Prostate gland (tissue), 2 donors: ENCODE measurements at regions not wholly inside any gene's neighbourhood (a gene's known extent, or its start where the extent isn't known, plus 50 kb on each side); places are given as distances from the start of the nearest gene placed in this dataset.

Source experiments
- POLR2A ChIP-seq: fragments of 450-650 bp; IDR thresholded peaks from one replicate; pipeline ENCODE4 v1.6.1; 2016; ENCODE audit warnings: antibody characterized with exemption, mild to moderate bottlenecking
- POLR2AphosphoS5 ChIP-seq: sonication (generic); formaldehyde crosslinking; IDR thresholded peaks from one replicate; pipeline ENCODE4 v1.6.1; 2017; ENCODE audit warnings: antibody characterized with exemption
- TF ChIP-seq, protein P1 (sequence below), 4 experiments: fragments of 200-600 bp in 2 of 4; fragments of 450-650 bp in 2 of 4; sonication (generic) in 2 of 4; IDR thresholded peaks; 1 replicate in 3 of 4; 2 replicates in 1 of 4; pipeline ENCODE4 v1.5.1; 2016 to 2019; ENCODE audit warnings: antibody characterized with exemption in 4 of 4, mild to moderate bottlenecking in 2 of 4, moderate library complexity in 2 of 4

DNA sequence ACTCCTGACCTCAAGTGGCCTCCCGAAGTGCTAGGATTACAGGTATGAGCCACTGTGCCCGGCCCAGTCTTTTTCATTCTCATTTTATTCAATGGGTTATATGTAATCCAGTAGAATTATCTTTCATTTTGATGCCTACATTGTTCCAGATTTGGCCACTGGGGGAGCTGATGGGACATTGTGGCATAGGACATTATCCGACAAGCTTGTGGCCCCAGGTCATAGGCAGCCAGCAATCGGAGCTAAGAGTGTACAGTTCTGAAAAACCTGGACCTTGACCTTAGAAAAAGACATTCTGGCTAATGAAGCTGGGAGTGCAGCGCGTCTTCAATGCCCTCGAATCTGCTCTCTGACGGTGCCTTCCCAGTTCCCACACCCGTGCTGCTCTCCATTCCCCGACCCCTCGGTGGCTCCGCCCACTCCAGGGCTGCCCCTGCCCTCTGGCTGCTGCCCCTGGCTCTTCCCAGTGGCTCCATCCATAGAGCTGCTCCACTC, 108.7 kb downstream of the TEX29 start:
- TF ChIP-seq, protein P1, sequence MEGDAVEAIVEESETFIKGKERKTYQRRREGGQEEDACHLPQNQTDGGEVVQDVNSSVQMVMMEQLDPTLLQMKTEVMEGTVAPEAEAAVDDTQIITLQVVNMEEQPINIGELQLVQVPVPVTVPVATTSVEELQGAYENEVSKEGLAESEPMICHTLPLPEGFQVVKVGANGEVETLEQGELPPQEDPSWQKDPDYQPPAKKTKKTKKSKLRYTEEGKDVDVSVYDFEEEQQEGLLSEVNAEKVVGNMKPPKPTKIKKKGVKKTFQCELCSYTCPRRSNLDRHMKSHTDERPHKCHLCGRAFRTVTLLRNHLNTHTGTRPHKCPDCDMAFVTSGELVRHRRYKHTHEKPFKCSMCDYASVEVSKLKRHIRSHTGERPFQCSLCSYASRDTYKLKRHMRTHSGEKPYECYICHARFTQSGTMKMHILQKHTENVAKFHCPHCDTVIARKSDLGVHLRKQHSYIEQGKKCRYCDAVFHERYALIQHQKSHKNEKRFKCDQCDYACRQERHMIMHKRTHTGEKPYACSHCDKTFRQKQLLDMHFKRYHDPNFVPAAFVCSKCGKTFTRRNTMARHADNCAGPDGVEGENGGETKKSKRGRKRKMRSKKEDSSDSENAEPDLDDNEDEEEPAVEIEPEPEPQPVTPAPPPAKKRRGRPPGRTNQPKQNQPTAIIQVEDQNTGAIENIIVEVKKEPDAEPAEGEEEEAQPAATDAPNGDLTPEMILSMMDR (IDR thresholded peaks at IDR 0.05), result peak in 2 of 4 experiments; percentile 16 to 49
- no peak for TF ChIP-seq POLR2A
- no peak for TF ChIP-seq POLR2AphosphoS5
